Esophagus muscularis mucosa (tissue), 4 donors: ENCODE measurements at regions not wholly inside any gene's neighbourhood (a gene's known extent, or its start where the extent isn't known, plus 50 kb on each side); places are given as distances from the start of the nearest gene placed in this dataset.

Experiments used
- CTCF ChIP-seq, 3 experiments: fragments of 200-600 bp in 2 of 3; fragments of 450-650 bp in 1 of 3; sonication (generic) in 2 of 3; IDR thresholded peaks; one replicate each; pipeline ENCODE4 v1.5.1; 2017 to 2019; ENCODE audit warnings: antibody characterized with exemption in 3 of 3, mild to moderate bottlenecking in 2 of 3, moderate library complexity in 1 of 3
- EP300 ChIP-seq: sonication (generic); formaldehyde crosslinking; IDR thresholded peaks from one replicate; pipeline ENCODE4 v1.6.1; 2017; ENCODE audit warnings: antibody characterized with exemption
- POLR2A ChIP-seq: fragments of 450-650 bp; IDR thresholded peaks from one replicate; pipeline ENCODE4 v1.6.1; 2017; ENCODE audit warnings: antibody characterized with exemption, moderate library complexity, mild to moderate bottlenecking, low read depth

DNA sequence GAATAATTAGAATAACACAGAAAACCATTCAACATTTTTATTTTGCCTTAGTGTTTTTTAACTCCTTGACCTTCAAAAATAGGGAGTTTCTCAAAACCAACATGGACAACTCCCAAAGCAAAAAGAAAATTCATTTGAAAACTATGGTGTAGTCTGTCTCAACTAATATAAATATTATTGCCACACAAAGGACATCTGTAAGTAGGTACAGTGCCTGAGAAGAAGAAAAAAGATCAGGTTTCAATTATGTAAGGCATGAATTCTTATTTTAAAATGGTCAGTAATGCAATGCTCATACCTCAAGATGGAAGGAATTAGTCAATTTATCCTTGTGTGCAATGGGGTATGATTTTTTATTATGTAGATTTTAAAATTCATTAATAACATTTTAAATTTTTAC lies 109.6 kb upstream of the CNTLN start:
- TF ChIP-seq POLR2A (no peak), CTCF (IDR thresholded peaks at IDR 0.05) (no peak), EP300 (no peak)
